SU-DHL-6 (cell line): ENCODE measurements at regions not wholly inside any gene's neighbourhood (a gene's known extent, or its start where the extent isn't known, plus 50 kb on each side); places are given as distances from the start of the nearest gene placed in this dataset.
"Not testable (repeated sequence)": the region's sequence is repeated elsewhere in the genome, so short reads cannot be mapped to it uniquely, and the experiment has no call there.

Experiments used
- H2AFZ ChIP-seq: fragments of 200-600 bp; sonication (generic); 2 replicates; pipeline ENCODE4 v1.6.1; 2014; ENCODE audit warnings: low read depth, mild to moderate bottlenecking, moderate library complexity, mixed read lengths, antibody characterized with exemption, low read length; ENCODE audit not compliant: severe bottlenecking
- H3F3A ChIP-seq: fragments of 200-600 bp; shearing (Covaris generic); 2 replicates; pipeline ENCODE4 v1.6.0; 2016; ENCODE audit warnings: antibody characterized with exemption, mild to moderate bottlenecking; ENCODE audit not compliant: insufficient read depth
- H3K27ac ChIP-seq: fragments of 200-600 bp; sonication (generic); 2 replicates; pipeline ENCODE4 v1.5.1; 2016; ENCODE audit warnings: low read depth, mild to moderate bottlenecking, low read length, moderate library complexity, mixed read lengths
- H3K27me3 ChIP-seq: fragments of 200-600 bp; sonication (generic), shearing (Covaris generic); 2 replicates; pipeline ENCODE4 v1.6.0; 2014; ENCODE audit warnings: mild to moderate bottlenecking, low read length
- H3K36me3 ChIP-seq: fragments of 200-600 bp; sonication (generic); 2 replicates; pipeline ENCODE4 v1.6.1; 2014; ENCODE audit warnings: mild to moderate bottlenecking, low read length, mixed read lengths
- H3K4me2 ChIP-seq: fragments of 300-600, 200-600 bp; shearing (Covaris generic), sonication (generic); 2 replicates; pipeline ENCODE4 v1.6.0; 2014; ENCODE audit warnings: low read length, low read depth, mild to moderate bottlenecking; ENCODE audit not compliant: poor library complexity, severe bottlenecking
- H3K4me3 ChIP-seq: fragments of 200-600 bp; sonication (generic); 2 replicates; pipeline ENCODE4 v1.5.1; 2014; ENCODE audit warnings: antibody characterized with exemption, low read length, mild to moderate bottlenecking, mixed read lengths; ENCODE audit not compliant: insufficient read depth, poor library complexity, severe bottlenecking
- H3K79me2 ChIP-seq: fragments of 200-600 bp; sonication (generic); 2 replicates; pipeline ENCODE4 v1.6.1; 2014; ENCODE audit warnings: mild to moderate bottlenecking, low read length, moderate library complexity; ENCODE audit not compliant: insufficient read depth
- H3K9ac ChIP-seq: fragments of 200-600 bp; sonication (generic); 2 replicates; pipeline ENCODE4 v1.7.0; 2014; ENCODE audit warnings: mild to moderate bottlenecking, low read length
- H3K9me2 ChIP-seq: fragments of 200-600 bp; sonication (generic); replicated peaks from 2 replicates; pipeline ENCODE4 v1.6.1; 2014; ENCODE audit warnings: low read length; ENCODE audit not compliant: insufficient read depth
- H3K9me3 ChIP-seq: fragments of 200-600 bp; sonication (generic); 2 replicates; pipeline ENCODE4 v1.6.1; 2014; ENCODE audit warnings: low read length, mixed read lengths; ENCODE audit not compliant: insufficient read depth
- H4K20me1 ChIP-seq: fragments of 200-600 bp; sonication (generic); 2 replicates; pipeline ENCODE4 v1.6.1; 2014; ENCODE audit warnings: low read depth, mild to moderate bottlenecking, antibody characterized with exemption, low read length, moderate library complexity, mixed read lengths
- CTCF ChIP-seq: fragments of 200-600 bp; sonication (generic); IDR thresholded peaks from one replicate; pipeline ENCODE4 v1.5.1; 2017; ENCODE audit warnings: antibody characterized with exemption, mild to moderate bottlenecking, low read length, moderate library complexity; ENCODE audit not compliant: insufficient read depth, poor library complexity, severe bottlenecking
- EZH2phosphoT487 ChIP-seq: fragments of 200-600 bp; sonication (generic), shearing (Covaris generic); conservative IDR thresholded peaks from 2 replicates; pipeline ENCODE4 v1.6.1; 2018; ENCODE audit warnings: mild to moderate bottlenecking, antibody characterized with exemption, low read length, moderate library complexity, mixed read lengths

DNA sequence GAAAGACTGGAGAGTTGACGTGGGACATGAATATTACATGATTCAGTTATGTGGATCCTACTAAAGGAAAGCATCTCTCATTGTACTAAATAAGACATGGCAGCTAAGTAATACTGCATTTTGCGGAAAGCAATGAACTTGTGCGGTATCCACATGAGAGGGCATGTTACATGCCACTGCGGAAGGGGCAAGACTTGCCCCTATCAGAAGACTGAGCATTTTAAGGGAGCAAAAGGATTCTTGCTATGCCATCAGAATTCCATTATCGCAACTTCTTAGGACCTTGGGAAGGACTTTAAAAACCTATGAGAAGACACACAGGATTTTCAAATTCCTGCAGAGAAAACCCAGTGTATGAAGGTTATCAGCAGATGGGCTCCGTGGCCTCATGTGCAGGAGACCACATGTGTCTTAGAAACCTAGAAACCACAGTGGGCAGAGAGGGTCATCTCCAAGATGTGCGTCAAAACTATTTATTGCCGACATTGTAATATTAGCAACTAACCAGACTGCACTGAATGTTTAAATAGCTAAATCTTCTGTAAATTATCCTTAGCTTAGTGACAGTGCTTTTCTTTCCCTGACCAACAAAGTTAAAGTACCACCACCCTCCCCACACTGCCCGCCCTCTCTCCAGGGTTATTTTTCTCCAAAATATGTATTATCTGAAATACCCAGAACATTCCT, 457.7 kb downstream of the ICE1 start:
- Histone ChIP-seq H3K27me3 (no peaks in the 10 kb centered on the region), H3K9ac (no peak overlapping the region), H3K9me2 (no peaks in the 10 kb centered on the region), H3K36me3 (no peaks in the 10 kb centered on the region), H3K27ac (no peak overlapping the region), H4K20me1 (no peaks in the 10 kb centered on the region), H3K4me3 (no peak overlapping the region), H3K4me2 (no peak overlapping the region), H2AFZ (no peak overlapping the region), H3F3A (no peaks in the 10 kb centered on the region), H3K9me3 (no peaks in the 10 kb centered on the region), H3K79me2 (no peaks in the 10 kb centered on the region)
- no peak for TF ChIP-seq CTCF

DNA sequence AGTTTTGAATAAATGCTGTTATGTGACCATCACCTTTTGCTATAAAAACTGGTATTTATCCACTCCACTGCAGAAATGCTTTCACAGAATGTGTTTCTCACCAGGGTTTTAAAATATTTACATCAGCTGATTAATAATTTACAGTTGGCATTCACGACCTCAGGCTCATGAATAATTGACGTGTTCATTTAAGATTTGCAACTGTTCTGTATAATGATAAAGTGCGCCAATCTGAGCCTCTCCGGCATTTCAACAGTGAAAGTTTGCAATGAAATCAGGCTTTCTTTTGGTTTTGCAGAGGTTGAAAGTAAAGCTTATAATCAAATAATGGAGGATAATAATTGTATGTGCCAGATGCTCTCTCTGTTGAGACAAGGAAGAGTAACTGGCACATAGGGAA, 434.9 kb downstream of the ICE1 start:
- Histone ChIP-seq H3K4me2 (no peak overlapping the region), H3K4me3 (no peak overlapping the region), H3K9ac (no peak overlapping the region), H3K27ac (no peak overlapping the region), H3K36me3 (no peaks in the 10 kb centered on the region), H2AFZ (no peak overlapping the region), H3K27me3 (no peaks in the 10 kb centered on the region), H3K79me2 (no peaks in the 10 kb centered on the region), H4K20me1 (no peaks in the 10 kb centered on the region), H3K9me3 (no peaks in the 10 kb centered on the region), H3K9me2 (no peaks in the 10 kb centered on the region), H3F3A (no peaks in the 10 kb centered on the region)
- no peak for TF ChIP-seq EZH2phosphoT487
- TF ChIP-seq CTCF = no peak

GRCh38 chr5:5854087-5854486, 431.6 kb downstream of the ICE1 start:
- H3F3A ChIP-seq = no peaks in the 10 kb centered on the region
- H4K20me1 ChIP-seq = no peaks in the 10 kb centered on the region
- no peak for TF ChIP-seq EZH2phosphoT487
- no peaks in the 10 kb centered on the region for H3K27me3 ChIP-seq
- no peak overlapping the region for H3K9ac ChIP-seq
- H2AFZ ChIP-seq = no peak overlapping the region
- no peak overlapping the region for H3K4me3 ChIP-seq
- H3K9me3 ChIP-seq = no peaks in the 10 kb centered on the region
- no peaks in the 10 kb centered on the region for H3K9me2 ChIP-seq
- no peaks in the 10 kb centered on the region for H3K36me3 ChIP-seq
- H3K79me2 ChIP-seq = no peaks in the 10 kb centered on the region
- no peak overlapping the region for H3K4me2 ChIP-seq
- no peak overlapping the region for H3K27ac ChIP-seq

DNA sequence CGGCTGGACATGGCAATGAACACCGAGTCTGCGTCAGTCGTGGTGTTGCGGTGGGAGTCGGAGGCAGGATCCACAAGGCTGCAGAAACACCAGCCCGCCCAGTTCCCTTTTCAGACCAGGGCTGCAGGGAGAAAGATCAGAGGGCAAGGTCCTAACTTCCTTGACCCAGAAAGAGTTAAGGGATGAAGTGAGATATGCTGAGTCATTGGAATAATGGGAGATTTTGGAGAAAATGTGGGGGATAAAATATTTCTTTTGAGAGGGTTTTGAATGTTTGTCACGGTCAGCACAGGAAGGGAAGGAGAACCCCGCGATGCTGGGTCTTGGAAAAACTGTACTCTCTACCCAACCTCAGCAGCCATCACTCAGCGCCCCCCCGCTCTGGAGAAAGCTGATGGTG, 416.0 kb downstream of the ICE1 start:
- Histone ChIP-seq H3K4me3 (no peak overlapping the region), H3K4me2 (no peak overlapping the region), H3K79me2 (no peaks in the 10 kb centered on the region), H3K36me3 (no peaks in the 10 kb centered on the region), H3K9me3 (no peaks in the 10 kb centered on the region), H3F3A (no peaks in the 10 kb centered on the region), H3K27ac (no peak overlapping the region), H3K27me3 (no peaks in the 10 kb centered on the region), H4K20me1 (no peaks in the 10 kb centered on the region), H3K9me2 (no peaks in the 10 kb centered on the region), H3K9ac (no peak overlapping the region), H2AFZ (no peak overlapping the region)
- no peak for TF ChIP-seq CTCF
- TF ChIP-seq EZH2phosphoT487 = no peak

DNA sequence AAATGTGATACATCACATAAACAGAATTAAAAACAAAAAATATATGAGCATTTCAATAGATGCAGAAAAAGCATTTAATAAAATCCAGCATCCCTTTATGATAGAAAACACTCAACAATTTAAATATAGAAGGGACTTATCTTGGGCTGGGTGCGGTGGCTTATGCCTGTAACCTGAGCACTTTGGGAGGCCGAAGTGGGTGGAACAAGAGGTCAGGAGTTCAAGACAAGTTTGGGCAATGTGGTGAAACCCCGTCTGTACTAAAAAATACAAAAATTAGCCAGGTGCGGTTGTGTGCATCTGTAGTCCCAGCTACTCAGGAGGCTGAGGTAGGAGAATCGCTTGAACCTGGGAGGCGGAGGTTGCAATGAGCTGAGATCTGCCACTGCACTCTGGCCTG, 409.1 kb downstream of the ICE1 start:
- H3K79me2 ChIP-seq, H3K4me3 ChIP-seq, H3K9me3 ChIP-seq, H3K36me3 ChIP-seq, H3K27me3 ChIP-seq, H3K4me2 ChIP-seq, H3K9me2 ChIP-seq, H3F3A ChIP-seq, H3K27ac ChIP-seq, H4K20me1 ChIP-seq, H2AFZ ChIP-seq, H3K9ac ChIP-seq: not testable (repeated sequence)
